ENCODE measurements at regions not wholly inside any gene's neighbourhood (a gene's known extent, or its start where the extent isn't known, plus 50 kb on each side); places are given as distances from the start of the nearest gene placed in this dataset.

GRCh38 chr5:124179819-124180218 is 566.6 kb downstream of the ZNF608 start (continued):
- no peak for TF ChIP-seq GABPB1 (CRISPR knock-in tag; IDR thresholded peaks at IDR 0.05)
- no peak for TF ChIP-seq NR2F1 (CRISPR knock-in tag; IDR thresholded peaks at IDR 0.05)
- TF ChIP-seq ZBTB34 (CRISPR knock-in tag; IDR thresholded peaks at IDR 0.05): no peak
- TF ChIP-seq SMARCE1 (IDR thresholded peaks at IDR 0.05; ENCODE audit: borderline replicate concordance): no peak
- no peak for TF ChIP-seq GZF1 (CRISPR knock-in tag; IDR thresholded peaks at IDR 0.05)
- TF ChIP-seq SMAD1 (CRISPR knock-in tag; IDR thresholded peaks at IDR 0.05; ENCODE audit: borderline replicate concordance, low read depth): no peak

GRCh38 chr5:124178050-124178449 is 568.4 kb downstream of the ZNF608 start:
- ATAC-seq (no peak), DNase-seq (ENCODE audit: low spot score) (no peak), FAIRE-seq (no peak)
- Histone ChIP-seq H3K9me3 (ENCODE audit: low read length) (peaks cover 15% of the 10 kb centered on the region), H3K9ac (ENCODE audit: insufficient read depth, low read depth, low read length) (no peak overlapping the region), H3K27me3 (ENCODE audit: control insufficient read depth in 1 of 2, insufficient read depth in 2 of 2, low read length in 2 of 2) (no peaks in the 10 kb centered on the region), H3K4me1 (ENCODE audit: insufficient read depth, low read length) (no peaks in the 10 kb centered on the region), H3K36me3 (replicated peaks in 1 of 2; ENCODE audit: control insufficient read depth in 1 of 2, insufficient read depth in 2 of 2, low read length in 2 of 2) (no peaks in the 10 kb centered on the region), H3K4me2 (ENCODE audit: low read depth, low read length) (no peak overlapping the region), H3K4me3 (replicated peaks in 1 of 3; ENCODE audit: insufficient read depth in 1 of 3, low read depth in 2 of 3, low read length in 3 of 3) (no peak overlapping the region), H4K20me1 (ENCODE audit: insufficient read depth, low read length) (no peaks in the 10 kb centered on the region), H3K79me2 (ENCODE audit: insufficient read depth, low read length) (no peaks in the 10 kb centered on the region), H2AFZ (ENCODE audit: low read length) (no peak overlapping the region), H3K27ac (ENCODE audit: extremely low read length, insufficient read depth, low read length) (no peak overlapping the region)
- in situ Hi-C loops (cut with HindIII; ENCODE audit: extremely low pct_ligation_motif_present, low pct_unique_long_range_greater_than_20kb) (no loop called here), intact Hi-C loops (cut with micrococcal nuclease; ENCODE audit: unreplicated experiment) (no loop called here)
- TF ChIP-seq MXD3 (CRISPR knock-in tag; IDR thresholded peaks at IDR 0.05) (no peak), TFE3 (CRISPR knock-in tag; IDR thresholded peaks at IDR 0.05) (no peak), NFE2 (CRISPR knock-in tag; IDR thresholded peaks at IDR 0.05) (no peak), THYN1 (CRISPR knock-in tag; IDR thresholded peaks at IDR 0.05; ENCODE audit: borderline replicate concordance, low read depth) (no peak), LRRFIP1 (CRISPR knock-in tag; conservative IDR thresholded peaks at IDR 0.05) (no peak), ZNF598 (CRISPR knock-in tag; IDR thresholded peaks at IDR 0.05; ENCODE audit: borderline replicate concordance) (no peak), ZNF446 (CRISPR knock-in tag; IDR thresholded peaks at IDR 0.05) (no peak), THAP11 (CRISPR knock-in tag; IDR thresholded peaks at IDR 0.05) (no peak), LCORL (IDR thresholded peaks at IDR 0.05) (no peak), LCORL (CRISPR knock-in tag; IDR thresholded peaks at IDR 0.05) (no peak), CC2D1A (CRISPR knock-in tag; IDR thresholded peaks at IDR 0.05) (no peak), SMAD3 (CRISPR knock-in tag; IDR thresholded peaks at IDR 0.05) (no peak)
- BruUV-seq (replicated peaks): no TSS peak
- POLR2A ChIA-PET: no interaction called here
- CTCF ChIA-PET (ENCODE audit: low intra/inter-chr PET ratio, low total read pairs): no interaction called here
